NCI-H2171 (cell line): ENCODE measurements at regions not wholly inside any gene's neighbourhood (a gene's known extent, or its start where the extent isn't known, plus 50 kb on each side); places are given as distances from the start of the nearest gene placed in this dataset.
"Not testable (repeated sequence)": the region's sequence is repeated elsewhere in the genome, so short reads cannot be mapped to it uniquely, and the experiment has no call there.

Experiments
- DNase-seq: peaks from one replicate; lab custom pipeline; 2025; lab: John Stamatoyannopoulos, UW

GRCh38 chr1:199529324-199529723 lies 498.2 kb upstream of the NR5A2 start:
- DNase-seq = no peak

- DNase-seq = not testable (repeated sequence)
These were observed 494.1 kb upstream of the NR5A2 start for GRCh38 chr1:199533361-199533760.

- DNase-seq = no peak
These were observed 481.7 kb upstream of the NR5A2 start for GRCh38 chr1:199545780-199546179.

- DNase-seq = no peak
These were observed 481.2 kb upstream of the NR5A2 start for GRCh38 chr1:199546323-199546722.

GRCh38 chr1:199549421-199549820 lies 478.1 kb upstream of the NR5A2 start:
- no peak for DNase-seq

- no peak for DNase-seq
These were observed 477.1 kb upstream of the NR5A2 start for GRCh38 chr1:199550199-199551065.

GRCh38 chr1:199551967-199552565 lies 475.4 kb upstream of the NR5A2 start:
- peak; percentile 52 for DNase-seq

- no peak for DNase-seq
These were observed 474.4 kb upstream of the NR5A2 start for GRCh38 chr1:199553104-199553503.

GRCh38 chr1:199561334-199561733 lies 466.2 kb upstream of the NR5A2 start:
- DNase-seq = no peak

GRCh38 chr1:199573047-199573446 lies 454.5 kb upstream of the NR5A2 start:
- DNase-seq = no peak

GRCh38 chr1:199574950-199575349 lies 452.6 kb upstream of the NR5A2 start:
- no peak for DNase-seq

- no peak for DNase-seq
These were observed 447.2 kb upstream of the NR5A2 start for GRCh38 chr1:199580300-199580699.

GRCh38 chr1:199585392-199585791 lies 442.1 kb upstream of the NR5A2 start:
- no peak for DNase-seq

- DNase-seq = no peak
These were observed 436.8 kb upstream of the NR5A2 start for GRCh38 chr1:199590708-199591107.

- no peak for DNase-seq
These were observed 436.0 kb upstream of the NR5A2 start for GRCh38 chr1:199591468-199591867.

GRCh38 chr1:199593475-199593874 lies 434.0 kb upstream of the NR5A2 start:
- DNase-seq = no peak

GRCh38 chr1:199596448-199596847 lies 431.1 kb upstream of the NR5A2 start:
- DNase-seq = not testable (repeated sequence)

- no peak for DNase-seq
These were observed 430.4 kb upstream of the NR5A2 start for GRCh38 chr1:199597152-199597551.

GRCh38 chr1:199608414-199608813 lies 419.1 kb upstream of the NR5A2 start:
- DNase-seq = no peak

GRCh38 chr1:199612976-199613774 lies 414.3 kb upstream of the NR5A2 start:
- no peak for DNase-seq

- DNase-seq = no peak
These were observed 410.6 kb upstream of the NR5A2 start for GRCh38 chr1:199616947-199617346.

- no peak for DNase-seq
These were observed 408.3 kb upstream of the NR5A2 start for GRCh38 chr1:199619223-199619622.

- DNase-seq = not testable (repeated sequence)
These were observed 401.3 kb upstream of the NR5A2 start for GRCh38 chr1:199626228-199626627.
